HG03135 (cell line): ENCODE measurements at regions not wholly inside any gene's neighbourhood (a gene's known extent, or its start where the extent isn't known, plus 50 kb on each side); places are given as distances from the start of the nearest gene placed in this dataset.

Experiments used
- ATAC-seq: cut with Tn5 transposase; IDR thresholded peaks from one replicate; pipeline ENCODE4 v1.9.1; 2021; ENCODE audit warnings: mild to moderate bottlenecking, moderate library complexity; ENCODE audit not compliant: unreplicated experiment

- ATAC-seq, result no peak
Measured at GRCh38 chr1:96338622-96339021, 383.0 kb upstream of the PTBP2 start.

GRCh38 chr1:96340686-96341085 lies 380.9 kb upstream of the PTBP2 start:
- ATAC-seq, result no peak

- no peak for ATAC-seq
Measured at GRCh38 chr1:96346719-96347118, 374.9 kb upstream of the PTBP2 start.

- ATAC-seq, result no peak
Measured at GRCh38 chr1:96349896-96350295, 371.7 kb upstream of the PTBP2 start.

- no peak for ATAC-seq
Measured at GRCh38 chr1:96352733-96353132, 368.9 kb upstream of the PTBP2 start.

GRCh38 chr1:96355521-96355920 lies 366.1 kb upstream of the PTBP2 start:
- ATAC-seq, result no peak

GRCh38 chr1:96355961-96356360 lies 365.6 kb upstream of the PTBP2 start:
- no peak for ATAC-seq

- no peak for ATAC-seq
Measured at GRCh38 chr1:96357141-96357765, 364.3 kb upstream of the PTBP2 start.

GRCh38 chr1:96358057-96358456 lies 363.5 kb upstream of the PTBP2 start:
- ATAC-seq, result no peak

- ATAC-seq, result no peak
Measured at GRCh38 chr1:96360036-96360795, 361.4 kb upstream of the PTBP2 start.

GRCh38 chr1:96361271-96361856 lies 360.2 kb upstream of the PTBP2 start:
- ATAC-seq, result no peak

- no peak for ATAC-seq
Measured at GRCh38 chr1:96361961-96362360, 359.6 kb upstream of the PTBP2 start.

- ATAC-seq, result peak; percentile 56
Measured at GRCh38 chr1:96362623-96363022, 359.0 kb upstream of the PTBP2 start.

GRCh38 chr1:96363826-96364225 lies 357.8 kb upstream of the PTBP2 start:
- ATAC-seq, result no peak

GRCh38 chr1:96364576-96364975 lies 357.0 kb upstream of the PTBP2 start:
- no peak for ATAC-seq

- no peak for ATAC-seq
Measured at GRCh38 chr1:96365076-96365475, 356.5 kb upstream of the PTBP2 start.

- ATAC-seq, result no peak
Measured at GRCh38 chr1:96365596-96366390, 355.8 kb upstream of the PTBP2 start.

GRCh38 chr1:96366516-96366915 lies 355.1 kb upstream of the PTBP2 start:
- no peak for ATAC-seq

GRCh38 chr1:96367791-96368190 lies 353.8 kb upstream of the PTBP2 start:
- no peak for ATAC-seq

GRCh38 chr1:96370757-96371156 lies 350.8 kb upstream of the PTBP2 start:
- ATAC-seq, result no peak

- ATAC-seq, result no peak
Measured at GRCh38 chr1:96372881-96373280, 348.7 kb upstream of the PTBP2 start.
